GM12873 (cell line): ENCODE measurements at regions not wholly inside any gene's neighbourhood (a gene's known extent, or its start where the extent isn't known, plus 50 kb on each side); places are given as distances from the start of the nearest gene placed in this dataset.

Source experiments
- TF ChIP-seq, protein P1 (sequence below): IDR thresholded peaks from 2 replicates; pipeline ENCODE4 v1.5.1; 2012; ENCODE audit warnings: low read depth, mild to moderate bottlenecking, moderate library complexity, low read length, control low read depth; ENCODE audit not compliant: insufficient read depth; ENCODE audit errors: missing control alignments

DNA sequence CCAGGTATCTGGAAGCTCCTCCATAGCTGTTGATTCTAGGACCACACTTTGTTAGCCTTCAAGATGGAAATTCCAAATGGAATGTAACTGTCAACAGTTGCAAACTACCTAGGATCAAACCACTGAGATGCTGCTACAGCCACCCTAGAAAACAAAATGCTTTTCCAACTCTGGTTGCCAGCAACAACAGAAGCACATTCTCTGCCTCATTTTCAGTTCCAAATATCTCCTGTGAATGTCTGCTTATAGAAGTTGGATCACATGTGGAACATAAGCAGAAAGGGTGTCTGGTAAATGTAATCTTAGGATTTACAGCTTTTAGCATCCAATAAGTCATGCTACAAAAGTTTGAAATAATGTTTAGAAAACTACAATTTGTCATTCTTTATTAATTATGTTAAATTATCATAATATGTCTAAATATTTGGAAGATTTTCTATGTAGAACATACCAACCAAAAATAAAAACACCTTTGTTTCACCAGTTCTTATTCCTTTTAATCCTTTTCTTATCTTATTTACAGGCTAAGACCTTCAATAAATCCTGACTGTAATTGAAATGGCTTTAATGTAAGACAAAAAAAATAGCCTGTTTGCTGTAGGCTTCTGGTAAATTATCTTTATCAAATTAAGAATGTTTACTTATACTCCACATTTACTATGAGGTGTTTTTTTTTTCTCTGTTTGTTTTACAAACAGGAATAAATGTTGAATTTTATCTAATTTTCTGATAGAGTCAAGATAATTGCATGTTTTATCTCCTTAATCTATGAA is 687.1 kb downstream of the IGSF11 start:
- TF ChIP-seq, protein P1, sequence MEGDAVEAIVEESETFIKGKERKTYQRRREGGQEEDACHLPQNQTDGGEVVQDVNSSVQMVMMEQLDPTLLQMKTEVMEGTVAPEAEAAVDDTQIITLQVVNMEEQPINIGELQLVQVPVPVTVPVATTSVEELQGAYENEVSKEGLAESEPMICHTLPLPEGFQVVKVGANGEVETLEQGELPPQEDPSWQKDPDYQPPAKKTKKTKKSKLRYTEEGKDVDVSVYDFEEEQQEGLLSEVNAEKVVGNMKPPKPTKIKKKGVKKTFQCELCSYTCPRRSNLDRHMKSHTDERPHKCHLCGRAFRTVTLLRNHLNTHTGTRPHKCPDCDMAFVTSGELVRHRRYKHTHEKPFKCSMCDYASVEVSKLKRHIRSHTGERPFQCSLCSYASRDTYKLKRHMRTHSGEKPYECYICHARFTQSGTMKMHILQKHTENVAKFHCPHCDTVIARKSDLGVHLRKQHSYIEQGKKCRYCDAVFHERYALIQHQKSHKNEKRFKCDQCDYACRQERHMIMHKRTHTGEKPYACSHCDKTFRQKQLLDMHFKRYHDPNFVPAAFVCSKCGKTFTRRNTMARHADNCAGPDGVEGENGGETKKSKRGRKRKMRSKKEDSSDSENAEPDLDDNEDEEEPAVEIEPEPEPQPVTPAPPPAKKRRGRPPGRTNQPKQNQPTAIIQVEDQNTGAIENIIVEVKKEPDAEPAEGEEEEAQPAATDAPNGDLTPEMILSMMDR, result no peak

DNA sequence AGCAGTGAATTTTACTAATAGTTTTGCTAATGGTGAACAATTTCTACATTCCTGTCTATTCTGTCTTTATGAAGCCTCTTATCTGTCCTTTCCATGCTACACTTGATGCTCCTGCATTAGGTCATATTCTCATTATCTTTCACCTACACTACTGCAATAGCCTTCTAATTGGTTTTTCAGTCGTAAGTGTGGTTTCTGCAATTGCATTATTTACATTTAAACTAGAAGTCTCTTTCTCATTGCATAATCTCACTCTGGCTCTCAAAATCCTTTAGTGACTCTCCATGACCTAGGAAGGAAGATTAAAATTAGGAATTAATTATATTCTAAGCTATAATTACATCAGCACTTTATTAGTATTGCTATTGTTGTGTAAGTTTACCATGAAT is 686.5 kb downstream of the IGSF11 start:
- TF ChIP-seq, protein P1, result no peak

DNA sequence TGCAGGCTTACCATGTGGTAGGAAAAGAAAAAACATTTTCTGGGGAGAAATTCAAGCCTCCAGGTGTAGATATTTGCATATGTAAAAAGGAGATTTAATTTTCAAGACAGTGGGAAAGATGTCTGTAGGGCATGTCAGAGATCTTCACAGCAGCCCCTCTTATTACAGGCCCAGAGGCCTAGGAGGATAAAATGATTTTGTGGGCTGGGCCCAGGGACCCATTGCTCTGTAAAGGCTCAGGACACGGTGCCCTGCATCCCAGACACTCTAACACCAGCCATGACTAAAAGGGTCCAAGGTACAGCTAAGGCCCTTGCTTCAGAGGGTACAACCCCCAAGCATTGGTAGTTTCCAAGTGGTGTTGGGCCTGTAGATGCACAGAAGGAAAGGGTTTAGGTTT is 680.1 kb downstream of the IGSF11 start:
- TF ChIP-seq, protein P1, result no peak

DNA sequence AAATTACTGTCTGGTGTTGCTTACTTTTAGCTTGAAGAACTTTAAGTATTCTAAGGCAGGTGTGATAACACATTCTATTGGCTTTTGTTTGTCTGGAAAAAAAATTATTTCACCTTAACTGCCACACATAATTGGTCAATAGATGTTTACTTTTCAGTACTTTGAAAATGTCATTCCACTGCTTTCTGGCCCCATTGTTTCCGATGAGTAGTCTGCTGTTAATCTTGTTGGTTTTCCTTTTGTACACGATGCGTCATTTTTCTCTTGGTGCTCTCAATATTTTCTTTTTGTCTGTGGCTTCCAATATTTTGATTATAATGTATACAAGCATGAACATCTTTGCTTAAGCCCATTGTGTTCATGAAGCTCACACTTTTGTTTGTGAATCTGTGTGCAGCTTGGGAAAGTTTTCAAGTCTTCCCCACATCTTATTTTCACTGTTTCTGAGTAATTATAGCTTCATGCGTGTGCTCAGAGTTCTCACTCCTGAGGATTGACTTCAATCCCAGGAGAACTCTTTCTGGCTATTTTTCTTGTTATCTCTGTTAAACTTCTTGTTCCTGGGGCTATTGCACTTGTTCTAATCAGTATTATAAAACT is 664.7 kb downstream of the IGSF11 start:
- TF ChIP-seq, protein P1, result no peak

DNA sequence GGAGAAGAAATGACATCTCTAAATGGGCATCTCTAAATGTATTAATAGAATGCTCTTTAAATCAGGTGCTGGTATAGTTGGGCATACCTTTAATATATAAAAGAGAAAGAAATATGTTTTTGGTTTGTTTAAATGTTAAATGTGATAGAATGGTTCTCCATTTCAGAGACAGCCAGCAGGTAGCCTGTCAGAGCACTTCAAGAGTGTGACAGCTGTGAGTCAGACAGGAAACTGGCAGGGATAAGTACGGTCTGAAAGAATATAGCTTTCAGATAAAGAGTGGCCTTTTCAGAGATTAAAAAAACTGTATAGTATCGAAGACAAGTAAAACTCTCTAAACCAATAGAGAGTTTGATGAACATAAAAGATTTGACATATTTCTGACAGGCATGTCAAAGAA is 654.1 kb downstream of the IGSF11 start:
- TF ChIP-seq, protein P1, result no peak

DNA sequence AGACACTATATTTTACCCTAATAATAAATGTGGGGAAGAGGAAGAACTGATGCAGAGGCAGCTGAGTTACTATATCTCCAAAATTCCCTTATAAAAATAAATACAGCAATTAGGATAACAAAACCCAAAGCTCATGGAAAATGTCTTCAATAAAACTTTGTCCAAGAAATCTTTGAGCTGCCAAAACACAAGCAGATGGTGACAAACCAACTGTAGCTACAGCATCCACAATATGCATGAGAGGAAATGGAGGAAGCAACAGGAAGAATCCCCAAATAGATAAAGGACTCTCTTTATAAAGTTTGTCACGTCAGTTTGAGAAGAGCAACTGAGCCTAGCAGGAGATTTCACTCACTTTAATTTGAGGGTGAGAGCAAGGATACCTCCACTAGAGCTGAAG is 638.2 kb downstream of the IGSF11 start:
- TF ChIP-seq, protein P1, result no peak

DNA sequence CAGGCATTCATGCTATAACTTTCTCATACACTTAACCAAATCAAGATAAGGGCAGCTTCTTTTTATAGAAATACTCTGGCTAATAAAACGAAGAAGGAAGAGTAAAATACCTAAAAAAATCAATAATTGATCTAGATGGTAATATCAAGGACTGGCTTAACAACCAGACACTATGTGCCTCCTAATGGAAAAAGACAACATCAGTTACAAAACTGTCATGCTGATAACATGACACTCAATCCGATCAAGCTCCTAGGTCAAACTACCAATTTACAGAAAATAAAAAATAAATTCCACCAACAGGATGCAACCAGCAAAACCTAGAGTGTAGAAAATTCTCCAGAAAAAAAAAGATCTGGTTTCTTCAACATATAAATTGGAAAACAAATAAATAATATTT is 634.6 kb downstream of the IGSF11 start:
- TF ChIP-seq, protein P1, result no peak
